T-helper 1 cell (primary cell): ENCODE measurements at regions not wholly inside any gene's neighbourhood (a gene's known extent, or its start where the extent isn't known, plus 50 kb on each side); places are given as distances from the start of the nearest gene placed in this dataset.
"Not testable (repeated sequence)": the region's sequence is repeated elsewhere in the genome, so short reads cannot be mapped to it uniquely, and the experiment has no call there.

Source experiments
- DNase-seq, 5 donors: peaks; one replicate each; pipeline ENCODE4 v3.0.0-alpha.2; 2012 to 2020

GRCh38 chr21:35559128-35559828 is 501.0 kb downstream of the SETD4 start:
- no peak for DNase-seq

GRCh38 chr21:35556536-35556935 is 503.8 kb downstream of the SETD4 start:
- DNase-seq, result no peak

GRCh38 chr21:35552483-35552882 is 503.4 kb upstream of the RUNX1 start:
- not testable (repeated sequence) for DNase-seq

- DNase-seq, result no peak
These were observed 500.0 kb upstream of the RUNX1 start for GRCh38 chr21:35548904-35549615.

GRCh38 chr21:35547946-35548774 is 499.1 kb upstream of the RUNX1 start:
- DNase-seq, result no peak

- DNase-seq, result no peak
These were observed 494.6 kb upstream of the RUNX1 start for GRCh38 chr21:35543746-35544145.

- no peak for DNase-seq
These were observed 492.0 kb upstream of the RUNX1 start for GRCh38 chr21:35540950-35541638.

- DNase-seq, result no peak
These were observed 489.3 kb upstream of the RUNX1 start for GRCh38 chr21:35538386-35538785.

- DNase-seq, result no peak
These were observed 488.5 kb upstream of the RUNX1 start for GRCh38 chr21:35537604-35538003.

GRCh38 chr21:35533893-35534292 is 484.8 kb upstream of the RUNX1 start:
- no peak for DNase-seq

- DNase-seq, result no peak
These were observed 481.7 kb upstream of the RUNX1 start for GRCh38 chr21:35530766-35531165.

- peak in 2 of 5 donors; percentile 7 to 71 for DNase-seq
These were observed 480.2 kb upstream of the RUNX1 start for GRCh38 chr21:35529171-35529863.

- peak in 2 of 5 donors; percentile 18 to 61 for DNase-seq
These were observed 479.3 kb upstream of the RUNX1 start for GRCh38 chr21:35528116-35529042.

GRCh38 chr21:35527358-35527757 is 478.3 kb upstream of the RUNX1 start:
- DNase-seq, result no peak

- DNase-seq, result peak in 1 of 5 donors; percentile 21
These were observed 476.3 kb upstream of the RUNX1 start for GRCh38 chr21:35525443-35525842.

- no peak for DNase-seq
These were observed 472.9 kb upstream of the RUNX1 start for GRCh38 chr21:35521852-35522505.

- DNase-seq, result no peak
These were observed 472.2 kb upstream of the RUNX1 start for GRCh38 chr21:35521293-35521692.

- DNase-seq, result no peak
These were observed 471.8 kb upstream of the RUNX1 start for GRCh38 chr21:35520856-35521255.

GRCh38 chr21:35520302-35520701 is 471.2 kb upstream of the RUNX1 start:
- DNase-seq, result no peak

- DNase-seq, result no peak
These were observed 468.8 kb upstream of the RUNX1 start for GRCh38 chr21:35517865-35518264.
